Esophagus muscularis mucosa (tissue), 3 donors: ENCODE measurements at regions not wholly inside any gene's neighbourhood (a gene's known extent, or its start where the extent isn't known, plus 50 kb on each side); places are given as distances from the start of the nearest gene placed in this dataset.
"Not testable (repeated sequence)": the region's sequence is repeated elsewhere in the genome, so short reads cannot be mapped to it uniquely, and the experiment has no call there.

Source experiments
- CTCF ChIP-seq, 3 experiments: fragments of 200-600 bp in 2 of 3; fragments of 450-650 bp in 1 of 3; sonication (generic) in 2 of 3; IDR thresholded peaks; one replicate each; pipeline ENCODE4 v1.5.1; 2017 to 2019; ENCODE audit warnings: antibody characterized with exemption in 3 of 3, mild to moderate bottlenecking in 2 of 3, moderate library complexity in 1 of 3
- POLR2A ChIP-seq: fragments of 450-650 bp; IDR thresholded peaks from one replicate; pipeline ENCODE4 v1.6.1; 2017; ENCODE audit warnings: antibody characterized with exemption, moderate library complexity, mild to moderate bottlenecking, low read depth
- POLR2AphosphoS5 ChIP-seq, 2 donors: sonication (generic); formaldehyde crosslinking; IDR thresholded peaks; one replicate each; pipeline ENCODE4 v1.6.1; 2017; ENCODE audit warnings: antibody characterized with exemption in 2 of 2

GRCh38 chr16:26836114-26836513 lies 230.6 kb upstream of the C16orf82 start:
- TF ChIP-seq CTCF (IDR thresholded peaks at IDR 0.05); POLR2A; POLR2AphosphoS5 (IDR thresholded peaks at IDR 0.05): not testable (repeated sequence)
